ENCODE measurements at regions not wholly inside any gene's neighbourhood (a gene's known extent, or its start where the extent isn't known, plus 50 kb on each side); places are given as distances from the start of the nearest gene placed in this dataset.

- TF ChIP-seq YY1 (IDR thresholded peaks at IDR 0.05; ENCODE audit: low read depth) = no peak
- no peak for TF ChIP-seq MEF2A (IDR thresholded peaks at IDR 0.05; ENCODE audit: borderline replicate concordance, low read depth)
- TF ChIP-seq REST (IDR thresholded peaks at IDR 0.05; ENCODE audit: low read depth, low read length) = no peak
- no peak for TF ChIP-seq CTCF (IDR thresholded peaks at IDR 0.05)
- no peak for TF ChIP-seq POLR2AphosphoS5 (IDR thresholded peaks at IDR 0.05; ENCODE audit: low read depth, low read length)
- no peak for TF ChIP-seq USF1 (IDR thresholded peaks at IDR 0.05; ENCODE audit: borderline replicate concordance, low read depth)
- TF ChIP-seq ZBTB33 (IDR thresholded peaks at IDR 0.05; ENCODE audit: borderline replicate concordance, low read depth) = no peak
- TF ChIP-seq TCF12 (IDR thresholded peaks at IDR 0.05) = no peak
- no peak for TF ChIP-seq USF2 (IDR thresholded peaks at IDR 0.05; ENCODE audit: borderline replicate concordance, low read depth, low read length)
- TF ChIP-seq GABPA (IDR thresholded peaks at IDR 0.05; ENCODE audit: low read depth) = no peak
These were observed 112.4 kb upstream of the ATP1A1 start for GRCh38 chr1:116260621-116261020.

Data from SK-N-SH (cell line).